ENCODE measurements at regions not wholly inside any gene's neighbourhood (a gene's known extent, or its start where the extent isn't known, plus 50 kb on each side); places are given as distances from the start of the nearest gene placed in this dataset.

DNA sequence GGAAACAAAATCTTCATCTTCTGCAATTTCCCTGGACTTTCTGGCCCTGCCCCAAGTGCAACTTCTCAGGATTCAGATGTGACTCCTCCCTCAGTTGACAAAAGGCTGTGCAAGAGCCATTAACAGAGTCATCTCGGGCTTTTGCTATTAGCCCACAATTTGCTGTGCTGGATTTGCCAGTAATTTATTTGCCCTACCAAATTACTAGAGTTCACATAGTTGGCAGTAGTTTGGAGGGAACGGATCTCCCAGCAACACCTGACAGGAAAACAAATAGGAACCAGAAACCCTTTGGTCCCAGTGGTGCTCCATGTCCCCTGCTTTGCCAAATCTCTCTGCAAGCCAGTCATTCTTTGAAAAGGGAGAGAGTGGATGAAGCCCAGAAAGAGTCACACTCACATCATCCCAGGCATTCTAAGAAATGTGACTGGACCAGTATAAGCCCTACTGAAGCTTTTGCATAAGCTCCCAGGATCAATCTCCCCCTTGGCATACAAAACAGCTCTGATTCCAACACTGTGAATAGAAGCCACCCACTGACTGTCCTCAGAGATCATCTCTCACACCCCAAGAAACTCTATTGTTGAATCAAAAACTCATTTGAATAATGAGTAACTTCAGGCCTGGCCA is 350.1 kb upstream of the NBEA start:
- DNase-seq (ENCODE audit: low read depth in 1 of 2, low spot score in 1 of 2), result no peak

DNA sequence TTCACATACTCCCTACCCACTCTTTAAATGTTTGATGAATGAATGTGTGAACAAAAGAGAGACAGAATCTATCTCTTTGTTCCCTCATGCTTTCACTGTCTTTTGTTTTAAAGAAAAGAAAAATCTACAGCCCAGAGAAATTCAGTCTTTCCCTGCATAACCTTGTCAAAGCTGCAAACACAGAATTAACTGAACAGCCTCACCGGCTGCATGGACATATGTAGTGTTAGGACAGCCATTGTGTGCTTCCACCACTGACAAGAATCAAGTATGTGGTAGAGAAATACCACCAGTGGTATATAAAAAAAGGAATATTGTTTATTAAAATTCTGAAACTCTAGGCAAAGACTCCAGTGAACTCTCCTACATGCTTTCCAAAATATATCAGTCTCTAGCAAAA is 348.4 kb upstream of the NBEA start:
- no peak for DNase-seq (ENCODE audit: low read depth in 1 of 2, low spot score in 1 of 2)

DNA sequence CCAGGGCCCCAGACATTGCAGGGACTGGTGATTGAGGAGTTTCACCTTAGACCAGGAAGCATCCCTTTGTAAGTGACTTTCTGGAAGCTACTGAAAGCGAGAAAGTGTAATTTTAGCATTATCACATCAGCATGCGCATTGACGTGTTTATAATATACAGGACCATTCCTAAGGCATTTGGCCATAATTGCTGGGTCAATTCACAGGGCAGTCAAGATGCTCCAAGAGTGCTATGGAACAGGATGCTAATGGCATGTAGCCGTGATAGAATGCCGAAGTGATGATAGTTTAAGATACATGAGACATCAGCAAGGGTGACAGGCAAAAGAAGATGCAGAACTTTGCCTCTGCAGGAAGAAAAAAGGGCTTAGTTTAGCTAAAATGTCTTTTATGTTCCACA is 347.6 kb upstream of the NBEA start:
- no peak for DNase-seq (ENCODE audit: low read depth in 1 of 2, low spot score in 1 of 2)

DNA sequence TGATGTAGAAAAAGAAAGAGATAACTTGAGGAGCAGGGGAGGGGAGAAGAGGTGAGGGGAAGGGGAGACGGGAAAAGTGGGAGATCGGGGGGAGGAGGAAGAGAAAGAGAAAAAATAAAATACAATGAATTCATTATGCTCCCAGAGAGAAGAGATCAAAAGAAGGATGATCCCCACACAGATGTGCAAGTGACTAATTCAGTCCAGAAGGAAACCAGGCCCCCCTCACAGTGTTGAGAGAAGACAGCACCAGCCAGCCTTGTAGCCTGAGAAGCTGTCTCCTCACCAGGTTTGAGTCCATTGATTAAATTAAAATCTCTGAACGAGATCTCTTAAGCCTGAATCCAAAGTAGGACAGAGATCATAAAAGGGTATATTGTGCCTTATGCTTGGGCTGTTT is 333.7 kb upstream of the NBEA start:
- no peak for DNase-seq (ENCODE audit: low read depth in 1 of 2, low spot score in 1 of 2)

DNA sequence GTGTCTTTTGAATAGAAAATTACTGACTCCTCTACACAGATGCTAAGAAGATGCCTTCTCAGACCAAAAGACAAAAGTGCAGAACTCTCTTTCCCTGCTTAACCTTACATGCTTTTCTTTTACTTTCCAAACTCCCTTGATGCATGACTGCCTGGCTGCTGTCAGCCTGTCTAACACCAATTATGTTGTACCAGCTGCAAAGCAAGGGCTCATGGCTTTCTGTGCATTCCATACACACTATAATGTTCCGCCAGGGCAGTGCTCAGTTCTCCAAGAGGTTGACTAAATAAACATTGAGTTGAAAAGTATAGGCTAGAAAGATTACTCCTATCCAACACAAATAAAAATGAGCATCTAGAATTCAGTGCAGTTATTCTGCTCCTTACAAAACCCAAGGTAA is 330.4 kb upstream of the NBEA start:
- no peak for DNase-seq (ENCODE audit: low read depth in 1 of 2, low spot score in 1 of 2)

DNA sequence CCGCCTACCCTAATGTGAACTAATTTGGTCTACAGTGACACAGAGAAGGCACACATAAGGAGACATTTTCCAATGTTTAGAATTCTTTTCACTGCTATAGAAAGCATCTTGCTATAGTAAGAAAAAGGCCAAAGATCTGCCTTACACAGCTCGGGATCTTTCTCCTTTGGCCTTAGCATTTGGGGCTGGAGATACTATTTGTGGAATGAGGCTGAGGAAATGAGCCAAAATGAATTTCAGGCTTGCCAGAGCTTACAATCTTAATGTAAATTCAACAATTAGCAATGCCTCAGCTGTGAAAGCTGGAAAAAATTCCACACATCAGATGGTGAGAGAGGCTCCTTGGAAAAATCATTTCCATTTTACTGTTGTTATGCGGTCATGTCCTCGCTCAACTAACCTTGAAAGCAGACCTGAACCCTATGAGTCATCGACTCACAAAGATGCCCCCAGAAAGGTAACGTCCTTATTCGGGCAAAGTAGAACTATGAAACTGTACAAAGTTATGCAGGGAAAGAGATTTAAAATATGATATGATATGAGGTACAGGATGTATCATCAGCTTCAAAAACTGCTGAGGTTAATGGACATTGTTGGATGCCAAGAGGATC is 324.5 kb upstream of the NBEA start:
- DNase-seq (ENCODE audit: low read depth in 1 of 2, low spot score in 1 of 2), result no peak

DNA sequence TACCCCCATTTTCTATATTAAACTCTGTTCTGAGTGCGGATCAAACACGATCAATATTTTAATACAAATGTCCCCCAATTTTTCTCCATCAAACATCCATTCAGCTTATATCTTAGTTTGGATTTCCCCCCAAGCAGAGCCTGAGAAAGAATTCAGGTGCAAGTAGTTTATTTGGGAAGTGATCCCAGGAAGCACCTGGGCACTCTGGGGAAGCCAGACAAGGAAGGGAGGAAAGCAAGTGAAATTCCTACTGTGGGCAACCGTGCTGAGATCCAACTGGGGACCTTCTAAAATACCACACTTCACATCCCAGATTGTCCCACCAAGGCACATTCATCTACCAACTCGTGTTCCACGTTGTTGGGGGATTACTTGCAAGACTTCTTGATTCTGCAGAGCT is 323.4 kb upstream of the NBEA start:
- no peak for DNase-seq (ENCODE audit: low read depth in 1 of 2, low spot score in 1 of 2)

DNA sequence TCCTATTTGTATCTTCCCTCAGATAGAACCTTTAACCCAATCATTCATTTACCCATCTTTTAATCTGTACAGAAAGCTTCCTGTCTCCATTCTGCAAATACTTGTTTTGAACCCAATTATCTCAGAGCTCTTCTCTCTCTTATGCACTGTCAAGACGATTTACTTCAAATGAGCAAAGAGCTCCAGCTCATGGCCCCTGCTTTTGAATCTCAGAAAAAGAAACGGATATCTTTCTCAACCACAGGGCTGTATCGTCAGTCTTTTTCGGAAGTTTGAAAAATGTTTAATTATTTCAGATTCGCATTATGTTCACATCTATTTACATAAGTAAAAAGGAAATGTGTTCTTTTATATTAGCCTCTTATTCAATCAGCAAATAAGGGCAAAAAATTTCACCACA is 322.7 kb upstream of the NBEA start:
- no peak for DNase-seq (ENCODE audit: low read depth in 1 of 2, low spot score in 1 of 2)

DNA sequence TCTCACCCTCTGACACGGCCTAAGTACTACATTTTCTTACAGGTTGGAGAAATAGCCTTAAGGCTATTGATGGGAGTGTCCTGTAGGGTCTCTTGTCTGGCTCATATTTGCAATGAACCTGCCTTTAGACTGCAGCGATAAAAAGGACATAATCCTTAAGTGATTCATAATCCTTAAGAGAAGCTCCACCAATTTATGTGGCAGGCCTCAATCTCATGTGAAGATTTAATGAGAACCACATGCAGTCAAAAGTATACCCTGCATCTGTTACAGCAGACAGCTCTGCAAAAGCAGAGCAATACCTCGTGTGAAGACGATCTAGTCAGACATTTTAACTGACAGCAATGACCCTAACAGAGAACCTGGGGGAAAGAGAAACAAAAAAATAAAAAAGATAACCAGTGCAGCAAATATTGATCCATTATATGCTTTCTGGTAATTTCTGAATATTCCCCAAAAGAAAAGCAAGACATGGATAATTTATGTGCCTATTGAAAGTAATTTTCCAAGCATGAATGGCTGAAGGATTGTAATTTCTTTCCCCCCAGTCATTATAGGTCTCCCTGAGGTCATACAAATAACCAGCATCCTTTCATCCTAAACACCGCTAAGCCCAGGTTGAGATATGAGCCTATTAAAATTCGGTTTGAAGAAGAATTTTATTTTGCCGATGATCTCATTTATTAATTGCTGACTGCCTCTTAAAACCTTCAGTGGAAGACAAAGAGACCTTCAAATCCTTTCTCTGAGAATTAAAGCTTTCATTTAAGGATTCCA is 321.8 kb upstream of the NBEA start:
- DNase-seq (ENCODE audit: low read depth in 1 of 2, low spot score in 1 of 2), result no peak

DNA sequence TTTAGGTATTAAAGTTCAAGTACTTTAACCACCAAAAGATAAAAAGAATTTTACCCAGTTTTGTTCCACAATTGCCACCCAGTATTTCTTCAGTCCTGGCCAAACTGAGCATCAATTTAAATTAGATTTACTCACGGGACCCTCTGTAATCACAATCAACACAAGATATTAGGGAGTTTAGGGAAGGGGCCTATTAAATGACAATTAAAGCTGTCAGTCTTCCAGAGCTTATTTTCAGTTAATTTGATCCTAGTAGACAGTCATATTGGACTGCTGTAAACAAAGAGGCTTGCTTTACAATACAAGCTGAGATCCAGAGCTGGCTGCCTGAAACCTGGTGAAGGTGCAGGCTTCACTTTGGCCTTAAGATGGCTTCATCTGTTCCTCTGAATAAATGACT is 321.2 kb upstream of the NBEA start:
- no peak for DNase-seq (ENCODE audit: low read depth in 1 of 2, low spot score in 1 of 2)

DNA sequence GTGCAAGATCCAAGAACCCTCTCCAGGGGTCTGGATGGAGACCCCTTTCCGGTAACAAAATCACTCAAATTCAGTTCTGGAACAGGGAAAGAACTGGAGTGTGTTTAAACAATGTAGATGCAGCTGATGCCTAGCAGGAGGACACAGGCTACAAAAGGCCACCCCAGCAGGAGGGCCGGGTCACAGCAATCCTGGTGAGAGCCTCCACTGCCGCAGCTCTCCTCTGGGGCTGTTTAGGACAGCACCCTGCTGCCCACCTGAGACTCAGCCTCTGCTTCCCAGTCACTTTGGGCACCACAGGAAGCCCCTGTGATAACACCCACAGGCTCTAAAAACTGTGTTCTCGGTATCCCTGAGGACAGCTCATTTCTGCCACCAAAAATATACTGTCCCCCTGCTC is 318.7 kb upstream of the NBEA start:
- DNase-seq (ENCODE audit: low read depth in 1 of 2, low spot score in 1 of 2), result no peak

DNA sequence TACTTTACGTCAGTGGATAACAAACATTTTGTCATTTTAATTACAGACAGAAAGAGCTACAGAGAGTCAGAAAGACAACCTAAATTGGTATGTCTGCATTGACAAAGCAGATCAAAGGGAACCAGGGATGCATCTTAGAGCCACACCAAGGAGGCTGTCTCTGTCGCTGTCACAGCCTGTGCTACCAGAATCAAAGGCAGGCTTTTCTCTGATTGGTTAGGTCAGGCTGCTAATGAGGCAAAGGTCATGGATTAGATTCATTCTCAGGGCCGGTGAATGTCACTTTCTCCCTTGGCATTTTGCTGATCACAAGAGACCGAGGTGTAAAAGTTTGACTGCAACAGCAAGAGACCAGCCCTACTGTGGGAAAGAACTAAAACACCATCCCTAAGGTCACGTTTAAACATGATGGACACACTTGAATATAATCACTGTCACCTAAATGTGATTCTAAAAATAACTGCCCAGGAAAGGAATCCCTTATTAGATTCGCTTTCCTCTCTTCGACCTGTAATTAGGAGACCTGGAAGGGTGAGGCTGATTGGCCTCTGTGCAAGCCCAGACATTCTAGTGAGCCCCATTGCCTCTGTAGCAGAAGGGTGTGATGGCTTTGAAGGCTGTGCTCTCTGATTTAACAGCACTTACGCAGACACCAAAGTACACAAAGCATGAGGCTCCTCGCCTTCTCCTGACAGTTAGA is 314.4 kb upstream of the NBEA start:
- no peak for DNase-seq (ENCODE audit: low read depth in 1 of 2, low spot score in 1 of 2)

DNA sequence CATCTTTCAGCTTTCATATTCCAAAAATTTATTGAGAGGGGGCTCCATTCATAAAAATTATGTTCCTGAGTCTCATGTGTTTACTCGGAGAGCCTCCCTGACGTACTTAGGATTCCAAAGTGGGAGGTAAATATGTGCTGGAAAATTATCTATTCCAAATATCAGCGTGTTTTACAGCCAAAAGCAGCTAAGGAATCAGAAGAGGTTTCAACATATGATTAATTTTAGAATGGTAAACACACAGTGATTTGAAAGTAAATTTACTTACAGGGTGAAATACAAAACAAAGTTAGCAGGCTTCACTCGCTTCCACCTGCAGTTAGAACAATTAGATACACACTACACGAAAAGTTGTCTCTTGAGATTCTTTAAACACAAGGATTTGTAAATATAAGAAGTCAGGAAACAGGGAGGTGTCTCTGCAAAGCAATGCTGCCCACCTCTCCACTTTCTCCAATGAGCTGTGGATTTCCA is 313.8 kb upstream of the NBEA start:
- no peak for DNase-seq (ENCODE audit: low read depth in 1 of 2, low spot score in 1 of 2)

DNA sequence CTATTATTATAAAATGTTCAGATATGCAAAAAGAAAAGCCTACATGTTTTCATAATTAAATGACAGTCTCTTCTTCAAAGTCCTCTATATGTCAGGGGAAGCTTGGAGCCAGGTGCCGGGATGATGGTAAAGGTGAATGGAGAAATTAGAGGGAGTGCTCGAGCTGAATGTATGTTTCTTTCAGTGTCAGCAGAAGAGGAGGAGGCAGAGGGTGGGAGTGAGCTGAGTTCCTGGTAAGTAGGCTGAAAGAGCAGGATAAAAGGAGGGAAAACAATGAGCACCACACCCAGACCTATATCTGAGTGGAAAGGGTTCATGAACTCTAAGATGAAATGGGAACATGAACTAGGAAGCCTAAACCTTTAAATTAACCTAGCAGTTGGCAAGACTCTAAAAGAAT is 307.6 kb upstream of the NBEA start:
- DNase-seq (ENCODE audit: low read depth in 1 of 2, low spot score in 1 of 2), result no peak

DNA sequence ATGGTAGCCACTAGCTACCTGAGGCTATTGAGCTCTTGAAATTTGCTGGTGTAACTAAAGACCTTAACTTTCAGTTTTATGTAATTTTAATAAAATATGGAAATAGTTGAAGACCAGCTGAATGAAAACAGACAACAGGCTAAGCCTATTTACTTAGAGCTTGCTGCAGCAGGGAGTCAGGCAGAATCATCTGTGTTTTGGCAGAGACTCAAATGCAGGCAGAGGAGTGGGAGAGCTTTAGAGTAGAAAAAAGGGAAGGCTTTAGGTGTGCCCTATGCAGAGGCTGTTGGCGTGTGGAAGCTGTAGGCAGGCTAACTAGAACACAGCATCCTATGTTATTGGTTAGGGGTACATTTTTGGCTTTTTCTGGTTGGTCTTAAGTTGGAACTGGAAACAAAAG is 304.9 kb upstream of the NBEA start:
- no peak for DNase-seq (ENCODE audit: low read depth in 1 of 2, low spot score in 1 of 2)

DNA sequence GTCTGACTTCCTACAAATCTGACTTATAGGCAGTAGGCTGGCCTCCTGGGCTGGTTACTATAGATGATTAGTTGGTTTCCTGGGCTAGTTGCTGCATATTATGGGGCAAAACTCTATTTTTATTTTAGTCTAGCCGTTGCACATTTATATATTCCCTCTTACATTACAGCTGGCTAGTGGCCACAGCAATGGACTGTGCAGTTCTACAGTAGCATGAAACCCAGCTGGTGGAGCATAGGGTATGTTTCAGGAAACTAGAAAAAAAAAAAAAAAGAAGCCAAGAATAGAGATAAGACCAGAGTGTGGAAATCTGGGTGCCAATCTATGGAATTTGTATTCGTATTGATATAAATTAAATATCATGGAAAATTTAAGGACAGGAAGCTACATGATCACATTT is 304.4 kb upstream of the NBEA start:
- no peak for DNase-seq (ENCODE audit: low read depth in 1 of 2, low spot score in 1 of 2)

DNA sequence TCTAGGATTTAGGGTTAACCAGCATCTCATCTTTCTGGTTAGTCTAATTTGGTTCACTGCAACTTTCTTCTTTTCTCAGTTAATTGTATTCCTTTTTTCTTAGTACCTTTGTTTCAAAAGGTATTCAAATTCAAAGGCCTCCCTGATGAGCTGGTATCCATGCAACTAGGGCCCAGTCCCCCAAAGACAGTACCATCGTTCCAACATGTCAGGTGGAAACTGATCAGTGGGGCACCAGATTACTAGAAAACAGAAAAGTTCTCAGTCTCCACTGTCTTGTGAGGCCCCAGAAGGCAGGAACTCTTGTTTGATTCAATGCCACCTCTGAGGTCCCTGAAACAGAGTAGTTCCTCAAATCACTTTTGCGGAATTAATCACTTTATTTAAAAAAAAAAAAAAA is 303.2 kb upstream of the NBEA start:
- DNase-seq (ENCODE audit: low read depth in 1 of 2, low spot score in 1 of 2), result no peak

DNA sequence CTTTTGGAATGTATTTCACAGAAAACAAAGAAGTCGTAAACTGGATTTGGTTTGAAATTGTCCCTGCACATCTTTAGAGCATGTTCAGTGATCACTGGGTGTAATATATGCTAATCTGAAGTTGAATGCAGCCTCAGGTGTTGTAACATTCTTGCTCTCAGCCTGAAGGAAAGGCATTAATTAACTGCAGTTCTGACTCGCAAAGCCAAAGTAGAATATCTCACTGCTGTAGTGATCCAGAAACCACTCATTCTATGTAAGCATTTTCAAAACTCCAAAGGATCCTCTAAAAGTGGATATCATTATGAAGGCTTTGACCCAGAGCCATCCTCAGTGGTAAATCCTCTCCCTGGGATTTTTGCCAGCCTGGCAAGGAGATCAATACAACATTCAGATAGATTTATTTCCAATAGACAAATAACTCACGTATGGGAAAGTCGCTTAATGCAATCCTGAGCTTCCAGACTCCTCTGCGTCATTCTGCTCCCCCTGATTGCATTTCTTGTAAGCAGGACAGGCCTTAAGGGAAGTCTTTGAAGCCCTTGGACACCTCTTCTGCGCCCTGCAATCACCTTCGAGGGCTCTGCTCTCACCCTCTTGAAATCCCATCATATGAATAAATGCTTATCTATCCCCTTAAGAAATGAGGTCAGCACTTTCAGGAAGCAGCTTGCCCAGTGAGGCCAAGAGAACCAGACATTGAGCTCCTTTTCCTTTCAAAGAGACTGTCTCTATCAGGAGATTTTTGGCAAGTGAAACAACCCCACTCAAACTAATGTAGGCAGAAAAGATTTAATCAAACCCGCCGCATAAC is 301.7 kb upstream of the NBEA start:
- no peak for DNase-seq (ENCODE audit: low read depth in 1 of 2, low spot score in 1 of 2)

DNA sequence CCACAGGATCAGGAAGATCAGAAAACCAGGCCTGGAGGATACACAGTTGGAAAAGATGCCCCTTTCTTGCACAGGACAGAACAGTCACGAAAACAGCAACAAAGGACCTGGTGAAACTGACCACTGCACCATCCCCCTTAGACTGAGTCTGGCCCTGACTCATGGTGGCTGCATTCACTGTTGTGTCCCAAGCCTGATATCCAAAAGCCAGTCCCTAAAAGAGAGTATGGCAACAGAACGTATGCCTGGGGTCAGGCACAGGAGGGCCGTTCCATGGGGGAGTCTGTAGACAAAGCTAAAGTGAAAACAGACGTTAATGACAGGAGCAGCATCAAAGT is 301.1 kb upstream of the NBEA start:
- DNase-seq (ENCODE audit: low read depth in 1 of 2, low spot score in 1 of 2), result no peak

DNA sequence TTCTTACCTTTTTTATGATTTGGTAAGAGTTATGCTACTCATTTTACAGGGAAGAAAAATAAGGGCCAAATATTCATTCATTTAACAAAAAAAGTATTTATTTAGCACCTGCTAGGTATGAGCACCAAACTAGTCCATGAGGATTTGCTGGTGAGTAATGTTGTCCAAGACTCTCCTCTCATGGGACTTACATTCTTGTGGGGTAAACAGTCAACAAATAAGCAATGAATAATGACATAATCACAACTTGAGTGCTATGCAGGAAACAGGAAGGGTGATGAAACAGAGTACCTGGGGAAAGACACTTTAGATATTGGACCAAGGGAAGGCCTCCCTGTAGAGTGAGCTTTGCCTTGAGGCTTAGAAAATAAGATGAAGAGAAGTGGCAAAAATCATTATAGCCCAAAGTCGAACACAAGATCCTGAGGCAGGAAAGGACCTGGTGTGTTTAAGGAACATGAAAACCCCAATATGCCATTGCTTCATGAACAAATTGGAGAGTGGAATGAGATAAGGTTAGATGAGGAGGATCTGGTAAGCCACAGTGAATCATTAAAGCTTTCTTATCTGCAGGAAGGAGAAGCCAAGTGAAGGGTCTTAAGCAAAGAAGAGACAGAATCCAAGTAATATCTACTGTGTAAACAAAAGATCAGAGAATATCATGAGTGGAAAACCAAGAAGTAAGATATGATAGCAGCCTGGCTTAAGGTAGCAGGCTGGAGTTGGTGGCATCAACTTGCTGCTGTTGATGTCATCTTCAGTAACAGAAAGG is 294.5 kb upstream of the NBEA start:
- DNase-seq (ENCODE audit: low read depth in 1 of 2, low spot score in 1 of 2), result no peak

DNA sequence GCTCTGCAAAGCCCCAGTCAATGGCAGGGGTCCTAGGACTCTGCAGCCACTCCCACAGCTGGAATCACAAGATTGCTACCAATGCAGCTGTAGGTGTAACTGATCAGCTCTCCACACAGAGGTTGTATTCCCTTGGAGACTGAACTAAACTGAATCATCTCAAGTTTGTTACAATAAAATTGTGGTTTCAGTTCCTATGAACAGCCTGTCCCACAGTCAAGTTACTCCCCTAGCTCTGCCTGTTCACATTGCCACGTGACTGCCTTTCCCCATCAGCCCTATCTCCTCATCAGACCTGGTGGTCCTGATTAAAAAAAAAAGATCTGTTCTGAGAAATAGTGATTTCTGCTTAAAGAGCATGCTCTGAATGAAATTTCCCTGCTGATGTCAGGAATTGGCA is 287.9 kb upstream of the NBEA start:
- no peak for DNase-seq (ENCODE audit: low read depth in 1 of 2, low spot score in 1 of 2)

Data from stimulated activated CD4-positive, alpha-beta T cell treated with anti-CD3 and anti-CD28 coated beads, Interleukin-15, amount 100 ng/mL, for 1 hour (primary cell).